GM06990 (cell line): ENCODE measurements at regions not wholly inside any gene's neighbourhood (a gene's known extent, or its start where the extent isn't known, plus 50 kb on each side); places are given as distances from the start of the nearest gene placed in this dataset.

Experiments
- DNase-seq: peaks from one replicate; pipeline ENCODE4 v3.0.0-alpha.2; 2011; ENCODE audit not compliant: insufficient read length; ENCODE audit errors: extremely low read depth
- H3K27me3 ChIP-seq: replicated peaks from 2 replicates; pipeline ENCODE4 v1.6.0; 2011; ENCODE audit warnings: low read length; ENCODE audit not compliant: control insufficient read depth, insufficient read depth
- H3K36me3 ChIP-seq: 2 replicates; pipeline ENCODE4 v1.5.1; 2011; ENCODE audit warnings: low read length; ENCODE audit not compliant: control insufficient read depth, insufficient read depth
- H3K4me3 ChIP-seq: replicated peaks from 2 replicates; pipeline ENCODE4 v1.5.1; 2011; ENCODE audit warnings: low read depth, mild to moderate bottlenecking, control low read depth, low read length
- CTCF ChIP-seq: IDR thresholded peaks from 2 replicates; pipeline ENCODE4 v1.5.1; 2011; ENCODE audit warnings: low read length, control low read depth, mild to moderate bottlenecking, inconsistent platforms; ENCODE audit not compliant: insufficient read depth, poor library complexity, severe bottlenecking

- no peak overlapping the region for H3K4me3 ChIP-seq
- DNase-seq: no peak
- no peak for TF ChIP-seq CTCF
- no peaks in the 10 kb centered on the region for H3K27me3 ChIP-seq
- H3K36me3 ChIP-seq: no peaks in the 10 kb centered on the region
Measured at GRCh38 chr15:95622843-95623242, 707.7 kb upstream of the NR2F2 start.

GRCh38 chr15:95624100-95624499 is 706.4 kb upstream of the NR2F2 start:
- no peak for TF ChIP-seq CTCF
- no peak for DNase-seq

GRCh38 chr15:95624616-95625361 is 705.7 kb upstream of the NR2F2 start:
- DNase-seq: no peak

More at GRCh38 chr15:95624100-95624499, 706.4 kb upstream of the NR2F2 start:
- Histone ChIP-seq H3K4me3 (no peak overlapping the region), H3K27me3 (no peaks in the 10 kb centered on the region), H3K36me3 (no peaks in the 10 kb centered on the region)

GRCh38 chr15:95626501-95627361 is 703.8 kb upstream of the NR2F2 start:
- TF ChIP-seq CTCF: no peak
- DNase-seq: no peak
- Histone ChIP-seq H3K4me3 (no peak overlapping the region), H3K36me3 (no peaks in the 10 kb centered on the region), H3K27me3 (no peaks in the 10 kb centered on the region)

More at GRCh38 chr15:95624616-95625361, 705.7 kb upstream of the NR2F2 start:
- H3K36me3 ChIP-seq: no peaks in the 10 kb centered on the region
- no peak overlapping the region for H3K4me3 ChIP-seq
- no peak for TF ChIP-seq CTCF
- H3K27me3 ChIP-seq: no peaks in the 10 kb centered on the region

GRCh38 chr15:95629503-95630168 is 700.9 kb upstream of the NR2F2 start:
- Histone ChIP-seq H3K36me3 (no peaks in the 10 kb centered on the region), H3K4me3 (no peak overlapping the region), H3K27me3 (no peaks in the 10 kb centered on the region)
- no peak for TF ChIP-seq CTCF
- no peak for DNase-seq
